GM12872 (cell line): ENCODE measurements at regions not wholly inside any gene's neighbourhood (a gene's known extent, or its start where the extent isn't known, plus 50 kb on each side); places are given as distances from the start of the nearest gene placed in this dataset.

Source experiments
- CTCF ChIP-seq: IDR thresholded peaks from 3 replicates; pipeline ENCODE4 v1.5.1; 2011; ENCODE audit warnings: low read depth, mild to moderate bottlenecking, low read length, moderate library complexity; ENCODE audit not compliant: insufficient read depth

DNA sequence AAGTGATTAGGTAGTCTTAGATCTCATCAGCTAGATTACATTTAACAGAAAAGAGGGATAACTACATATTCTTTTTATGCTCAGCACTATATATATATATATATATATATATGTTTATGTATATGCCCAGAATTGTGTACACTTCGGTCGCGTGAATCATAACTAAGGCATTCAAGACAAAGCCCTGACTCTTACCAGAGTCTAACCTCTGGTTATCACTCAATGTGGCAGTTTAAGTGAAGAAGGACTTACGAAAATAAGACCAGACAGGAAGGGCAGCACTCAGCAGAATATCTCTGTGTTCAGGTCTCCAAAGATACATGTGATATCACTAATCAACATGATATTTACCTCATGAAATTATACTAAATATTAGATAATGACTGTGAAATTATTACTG is 1326.7 kb downstream of the MRPL39 start:
- no peak for TF ChIP-seq CTCF

GRCh38 chr21:24278711-24279110 is 1328.6 kb downstream of the MRPL39 start:
- TF ChIP-seq CTCF: no peak

GRCh38 chr21:24276204-24276603 is 1331.1 kb downstream of the MRPL39 start:
- TF ChIP-seq CTCF: no peak

DNA sequence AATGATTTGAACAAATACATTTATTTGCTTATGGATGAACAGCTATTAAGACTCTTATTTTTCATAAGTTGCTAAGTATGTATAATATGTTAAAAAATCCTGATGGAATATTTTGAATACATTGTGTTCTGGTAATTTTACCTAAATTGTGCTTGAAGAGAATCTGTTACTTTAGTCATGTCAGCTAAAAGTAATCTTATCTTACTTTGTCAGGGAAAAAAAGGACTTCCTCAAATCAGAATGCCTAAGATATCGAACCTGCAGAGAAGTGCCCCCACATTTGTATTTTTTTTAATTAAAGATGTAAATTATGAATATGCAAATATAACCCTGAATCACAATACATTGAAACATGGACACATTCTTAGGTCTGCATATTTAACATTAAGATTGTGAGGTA is 1331.7 kb downstream of the MRPL39 start:
- no peak for TF ChIP-seq CTCF

DNA sequence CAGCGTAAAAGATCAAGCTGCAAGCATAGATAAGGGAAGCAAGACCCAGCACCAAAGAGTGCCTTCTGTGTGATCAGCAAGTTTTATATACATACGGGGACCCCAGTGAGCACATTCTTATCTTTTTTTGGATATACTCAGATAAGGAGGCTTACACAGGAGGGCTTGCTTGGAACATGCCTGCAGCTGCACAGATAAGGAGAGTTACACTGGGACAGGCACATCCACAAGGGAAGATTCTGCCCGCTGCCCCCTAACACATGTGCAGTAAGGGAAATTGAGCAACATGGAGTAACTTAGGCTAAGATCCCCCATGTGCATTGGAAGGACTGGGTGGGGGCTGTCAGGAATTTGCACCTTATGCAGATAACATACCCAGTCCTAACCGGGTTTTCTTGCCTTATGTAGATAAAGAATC is 1334.8 kb downstream of the MRPL39 start:
- TF ChIP-seq CTCF: no peak

DNA sequence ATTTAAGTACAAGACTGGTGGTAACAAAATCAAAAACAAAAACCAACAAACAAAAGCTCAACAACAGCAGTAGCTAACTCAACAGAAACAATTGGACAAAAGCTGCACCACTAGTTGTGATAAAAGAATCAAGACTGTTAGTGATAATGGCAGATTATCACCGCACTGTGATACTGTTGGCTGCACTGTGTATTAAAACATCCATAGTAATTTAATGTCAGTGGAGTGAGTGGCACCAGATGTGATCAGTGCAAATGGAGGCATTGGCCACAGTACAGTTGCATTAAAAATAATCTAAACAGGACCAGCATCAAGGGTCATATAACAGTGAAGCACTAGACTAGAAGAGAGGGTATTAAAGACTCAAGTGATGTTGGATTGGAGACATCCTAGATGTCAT is 1341.3 kb downstream of the MRPL39 start:
- TF ChIP-seq CTCF: no peak

GRCh38 chr21:24260751-24261150 is 1346.5 kb downstream of the MRPL39 start:
- TF ChIP-seq CTCF: no peak

DNA sequence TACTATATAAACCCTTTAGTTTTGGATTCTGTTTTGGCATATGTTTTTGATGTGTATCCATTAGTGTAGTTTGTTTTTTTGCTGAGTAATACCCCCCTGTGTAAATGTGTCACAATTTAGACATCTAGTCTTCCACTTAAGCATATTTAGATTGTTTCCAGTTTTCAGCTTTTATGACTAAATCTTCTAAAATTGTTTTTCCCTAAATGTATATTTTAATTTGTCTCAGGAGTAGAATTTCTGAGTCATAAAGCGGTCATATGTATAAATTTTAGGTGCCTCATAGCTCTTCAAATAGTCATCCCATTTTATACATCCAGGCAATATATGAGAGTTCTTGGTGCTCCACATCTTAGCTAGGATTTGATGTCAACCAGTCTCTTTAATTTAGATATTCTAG is 1348.0 kb downstream of the MRPL39 start:
- no peak for TF ChIP-seq CTCF
